Skeletal muscle tissue (tissue), 3 donors: ENCODE measurements at regions not wholly inside any gene's neighbourhood (a gene's known extent, or its start where the extent isn't known, plus 50 kb on each side); places are given as distances from the start of the nearest gene placed in this dataset.

Experiments used
- H3K27ac ChIP-seq: one replicate; pipeline ENCODE4 v1.7.0; 2013; ENCODE audit warnings: mild to moderate bottlenecking, low read depth, low read length, inconsistent platforms
- H3K27me3 ChIP-seq, 3 donors: one replicate each; pipeline ENCODE4 v1.7.0; 2013; ENCODE audit warnings: low read length in 3 of 3; ENCODE audit not compliant: control insufficient read depth in 3 of 3, insufficient read depth in 3 of 3
- H3K36me3 ChIP-seq, 3 donors: one replicate each; pipeline ENCODE4 v1.7.0; 2013; ENCODE audit warnings: low read length in 3 of 3; ENCODE audit not compliant: control insufficient read depth in 3 of 3, insufficient read depth in 3 of 3
- H3K4me1 ChIP-seq, 3 donors: one replicate each; pipeline ENCODE4 v1.7.0; 2013; ENCODE audit warnings: low read length in 3 of 3, mild to moderate bottlenecking in 3 of 3; ENCODE audit not compliant: control insufficient read depth in 3 of 3, insufficient read depth in 3 of 3
- H3K4me3 ChIP-seq, 3 donors: one replicate each; pipeline ENCODE4 v1.7.0; 2013; ENCODE audit warnings: low read length in 3 of 3
- H3K9ac ChIP-seq, 3 donors: one replicate each; pipeline ENCODE4 v1.7.0; 2013; ENCODE audit warnings: low read length in 3 of 3, mild to moderate bottlenecking in 3 of 3, moderate library complexity in 2 of 3, low read depth in 1 of 3
- H3K9me3 ChIP-seq, 3 donors: one replicate each; pipeline ENCODE4 v1.7.0; 2013; ENCODE audit warnings: low read length in 3 of 3; ENCODE audit not compliant: control insufficient read depth in 3 of 3
- donor health status: Osteomylitis.

- no peak overlapping the region for H3K9ac ChIP-seq
- H3K9me3 ChIP-seq = no peaks in the 10 kb centered on the region
- no peaks in the 10 kb centered on the region for H3K36me3 ChIP-seq
- no peaks in the 10 kb centered on the region for H3K27me3 ChIP-seq
- H3K4me1 ChIP-seq = no peaks in the 10 kb centered on the region
- no peak overlapping the region for H3K4me3 ChIP-seq
- H3K27ac ChIP-seq = no peak overlapping the region
These were observed 328.9 kb upstream of the SLC10A2 start for GRCh38 chr13:103395139-103395538.

- Histone ChIP-seq H3K9me3 (no peaks in the 10 kb centered on the region), H3K9ac (no peak overlapping the region), H3K4me3 (no peak overlapping the region), H3K27me3 (no peaks in the 10 kb centered on the region), H3K36me3 (no peaks in the 10 kb centered on the region), H3K27ac (no peak overlapping the region), H3K4me1 (no peaks in the 10 kb centered on the region)
These were observed 328.4 kb upstream of the SLC10A2 start for GRCh38 chr13:103394618-103395017.

- Histone ChIP-seq H3K4me3 (no peak overlapping the region), H3K9ac (no peak overlapping the region), H3K27me3 (no peaks in the 10 kb centered on the region), H3K27ac (no peak overlapping the region), H3K36me3 (no peaks in the 10 kb centered on the region), H3K4me1 (no peaks in the 10 kb centered on the region), H3K9me3 (no peaks in the 10 kb centered on the region)
These were observed 325.7 kb upstream of the SLC10A2 start for GRCh38 chr13:103391936-103392335.

DNA sequence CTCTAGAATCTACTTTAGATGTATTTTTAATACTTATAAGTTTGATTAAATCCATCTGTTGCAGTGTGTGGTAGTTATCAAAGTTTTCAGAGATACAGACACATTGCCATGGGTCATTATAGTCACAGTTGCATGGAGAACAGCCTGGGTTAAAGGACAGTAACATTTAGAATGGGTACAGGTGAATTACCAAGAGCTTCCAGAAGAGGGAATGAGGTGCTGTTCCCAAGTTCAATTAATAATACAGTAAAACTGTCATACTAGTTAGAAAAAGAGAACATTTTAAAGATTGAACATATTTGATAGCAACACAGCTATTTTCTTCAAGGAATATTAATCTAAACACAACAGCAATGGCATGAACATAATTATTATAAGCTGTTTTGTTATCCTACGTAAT, 322.6 kb upstream of the SLC10A2 start:
- Histone ChIP-seq H3K9me3 (no peaks in the 10 kb centered on the region), H3K9ac (no peak overlapping the region), H3K4me3 (no peak overlapping the region), H3K36me3 (no peaks in the 10 kb centered on the region), H3K4me1 (no peaks in the 10 kb centered on the region), H3K27me3 (no peaks in the 10 kb centered on the region), H3K27ac (no peak overlapping the region)

GRCh38 chr13:103386341-103386740, 320.1 kb upstream of the SLC10A2 start:
- Histone ChIP-seq H3K4me3 (no peak overlapping the region), H3K27me3 (no peaks in the 10 kb centered on the region), H3K36me3 (no peaks in the 10 kb centered on the region), H3K27ac (no peak overlapping the region), H3K9ac (no peak overlapping the region), H3K9me3 (no peaks in the 10 kb centered on the region), H3K4me1 (no peaks in the 10 kb centered on the region)

DNA sequence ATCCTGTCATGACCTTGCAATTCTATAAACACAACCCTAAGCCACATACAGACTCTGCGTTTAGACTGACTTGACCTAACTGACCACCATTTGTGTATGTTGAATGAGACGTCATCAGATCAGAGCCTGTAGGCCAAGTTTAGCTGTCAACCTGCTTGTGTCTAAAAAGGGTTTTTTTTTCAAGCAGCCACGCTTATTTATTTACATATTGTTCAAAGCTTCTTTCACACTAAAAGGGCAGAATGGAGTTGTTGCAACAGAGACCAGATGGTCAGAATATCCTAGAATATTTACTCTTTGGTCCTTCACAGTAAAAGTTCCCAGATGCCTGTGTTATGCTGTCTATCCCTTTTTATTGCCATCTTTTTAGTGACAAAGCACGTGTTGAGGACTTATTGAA, 307.7 kb upstream of the SLC10A2 start:
- Histone ChIP-seq H3K4me3 (no peak overlapping the region), H3K9ac (no peak overlapping the region), H3K4me1 (no peaks in the 10 kb centered on the region), H3K27ac (no peak overlapping the region), H3K36me3 (no peaks in the 10 kb centered on the region), H3K27me3 (no peaks in the 10 kb centered on the region), H3K9me3 (peaks cover 0 to 3% (median 0%) of the 10 kb centered on the region in 3 donors)

GRCh38 chr13:103371271-103371670, 305.1 kb upstream of the SLC10A2 start:
- Histone ChIP-seq H3K4me3 (no peak overlapping the region), H3K27me3 (no peaks in the 10 kb centered on the region), H3K36me3 (no peaks in the 10 kb centered on the region), H3K9me3 (peaks cover 0 to 3% (median 0%) of the 10 kb centered on the region in 3 donors), H3K4me1 (no peaks in the 10 kb centered on the region), H3K27ac (no peak overlapping the region), H3K9ac (no peak overlapping the region)

DNA sequence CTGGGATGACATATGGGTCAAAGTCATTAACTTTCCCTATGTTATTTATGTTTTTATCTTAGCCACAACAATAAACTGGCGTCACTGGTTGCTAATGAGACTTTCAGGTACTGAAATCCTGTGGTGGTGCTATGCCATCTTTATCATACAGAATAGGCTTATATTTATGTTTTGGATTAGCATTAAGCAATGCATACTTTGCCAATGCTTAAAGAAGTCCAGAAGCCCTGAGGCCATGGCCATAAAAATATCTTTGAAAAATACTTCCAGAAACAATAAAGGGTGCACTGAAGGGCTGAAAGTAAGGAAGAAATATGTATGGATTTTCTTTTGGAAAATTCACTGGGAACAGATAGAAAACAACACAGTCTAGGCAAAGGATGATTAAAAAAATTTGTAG, 304.6 kb upstream of the SLC10A2 start:
- no peaks in the 10 kb centered on the region for H3K4me1 ChIP-seq
- H3K27ac ChIP-seq = no peak overlapping the region
- H3K36me3 ChIP-seq = no peaks in the 10 kb centered on the region
- H3K27me3 ChIP-seq = no peaks in the 10 kb centered on the region
- H3K9me3 ChIP-seq = peaks cover 0 to 3% (median 0%) of the 10 kb centered on the region in 3 donors
- H3K9ac ChIP-seq = no peak overlapping the region
- no peak overlapping the region for H3K4me3 ChIP-seq

DNA sequence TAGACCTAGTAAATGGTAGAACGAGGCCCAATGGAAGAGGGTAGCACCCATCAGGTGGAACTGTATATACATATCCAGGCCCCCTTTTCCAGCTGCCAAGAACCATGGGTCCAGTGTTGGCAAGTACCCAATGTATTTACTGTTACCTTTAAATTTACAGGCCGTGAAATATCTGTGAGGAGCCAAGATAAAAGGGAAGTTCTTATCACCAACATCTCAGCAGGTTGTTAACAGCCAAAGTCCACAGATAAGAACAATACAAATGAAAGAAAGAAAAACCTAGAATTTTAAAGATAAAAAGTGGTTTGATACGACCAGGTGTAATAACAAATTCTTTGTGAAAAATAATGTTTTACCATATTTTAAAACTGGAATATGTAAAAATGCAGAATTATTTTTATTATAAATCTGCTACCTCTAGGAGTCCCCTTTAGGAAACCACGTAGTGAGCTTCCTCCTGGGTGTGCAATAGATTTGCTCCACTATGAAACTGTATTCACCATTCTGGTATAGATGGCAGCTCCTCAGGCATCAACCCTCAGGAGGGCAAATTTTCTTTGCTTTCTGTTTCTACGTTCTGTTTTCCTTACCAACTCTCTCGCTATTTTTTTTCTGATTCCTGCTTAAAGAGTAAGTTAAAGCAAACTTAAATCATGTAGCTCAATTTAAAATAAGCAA, 292.2 kb upstream of the SLC10A2 start:
- Histone ChIP-seq H3K27ac (no peak overlapping the region), H3K4me1 (no peaks in the 10 kb centered on the region), H3K9ac (no peak overlapping the region), H3K27me3 (no peaks in the 10 kb centered on the region), H3K36me3 (no peaks in the 10 kb centered on the region), H3K9me3 (no peaks in the 10 kb centered on the region), H3K4me3 (no peak overlapping the region)

GRCh38 chr13:103356226-103356864, 290.1 kb upstream of the SLC10A2 start:
- Histone ChIP-seq H3K36me3 (no peaks in the 10 kb centered on the region), H3K4me1 (no peaks in the 10 kb centered on the region), H3K9me3 (no peaks in the 10 kb centered on the region), H3K4me3 (no peak overlapping the region), H3K9ac (no peak overlapping the region), H3K27ac (no peak overlapping the region), H3K27me3 (no peaks in the 10 kb centered on the region)
